ENCODE measurements at regions not wholly inside any gene's neighbourhood (a gene's known extent, or its start where the extent isn't known, plus 50 kb on each side); places are given as distances from the start of the nearest gene placed in this dataset.

DNA sequence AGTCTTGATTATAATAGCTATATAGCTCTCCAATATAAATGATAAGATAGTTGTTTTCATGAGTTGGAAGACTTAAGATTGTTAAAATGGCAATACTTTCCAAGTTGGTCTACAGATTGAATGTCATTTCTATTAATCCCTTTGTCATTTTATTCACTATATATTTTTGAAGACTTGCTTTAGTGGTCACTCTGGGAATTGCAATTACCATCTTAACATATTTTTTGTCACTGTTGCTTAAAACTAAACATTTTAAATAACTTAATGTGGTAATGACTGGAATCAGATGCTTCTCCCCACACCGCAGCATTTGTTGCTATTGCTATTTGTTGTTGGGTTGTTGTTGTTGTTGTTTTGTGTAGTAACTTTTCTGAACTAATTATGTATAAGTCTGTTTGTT is 1592.9 kb downstream of the MRPL39 start:
- ATAC-seq (no peak), DNase-seq (no peak)
- intact Hi-C loops (cut with DNase I), result no loop called here
- Histone ChIP-seq H3K4me1 (no peaks in the 10 kb centered on the region), H3K36me3 (no peaks in the 10 kb centered on the region), H3K9me3 (no peaks in the 10 kb centered on the region), H3K27me3 (no peaks in the 10 kb centered on the region), H3K4me3 (no peak overlapping the region), H3K27ac (no peak overlapping the region)
- TF ChIP-seq, protein P1, sequence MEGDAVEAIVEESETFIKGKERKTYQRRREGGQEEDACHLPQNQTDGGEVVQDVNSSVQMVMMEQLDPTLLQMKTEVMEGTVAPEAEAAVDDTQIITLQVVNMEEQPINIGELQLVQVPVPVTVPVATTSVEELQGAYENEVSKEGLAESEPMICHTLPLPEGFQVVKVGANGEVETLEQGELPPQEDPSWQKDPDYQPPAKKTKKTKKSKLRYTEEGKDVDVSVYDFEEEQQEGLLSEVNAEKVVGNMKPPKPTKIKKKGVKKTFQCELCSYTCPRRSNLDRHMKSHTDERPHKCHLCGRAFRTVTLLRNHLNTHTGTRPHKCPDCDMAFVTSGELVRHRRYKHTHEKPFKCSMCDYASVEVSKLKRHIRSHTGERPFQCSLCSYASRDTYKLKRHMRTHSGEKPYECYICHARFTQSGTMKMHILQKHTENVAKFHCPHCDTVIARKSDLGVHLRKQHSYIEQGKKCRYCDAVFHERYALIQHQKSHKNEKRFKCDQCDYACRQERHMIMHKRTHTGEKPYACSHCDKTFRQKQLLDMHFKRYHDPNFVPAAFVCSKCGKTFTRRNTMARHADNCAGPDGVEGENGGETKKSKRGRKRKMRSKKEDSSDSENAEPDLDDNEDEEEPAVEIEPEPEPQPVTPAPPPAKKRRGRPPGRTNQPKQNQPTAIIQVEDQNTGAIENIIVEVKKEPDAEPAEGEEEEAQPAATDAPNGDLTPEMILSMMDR (IDR thresholded peaks at IDR 0.05), result no peak

GRCh38 chr21:24011087-24011486 is 1596.2 kb downstream of the MRPL39 start:
- no peak for ATAC-seq
- intact Hi-C loops (cut with DNase I), result no loop called here
- TF ChIP-seq, protein P1 (IDR thresholded peaks at IDR 0.05), result no peak

DNA sequence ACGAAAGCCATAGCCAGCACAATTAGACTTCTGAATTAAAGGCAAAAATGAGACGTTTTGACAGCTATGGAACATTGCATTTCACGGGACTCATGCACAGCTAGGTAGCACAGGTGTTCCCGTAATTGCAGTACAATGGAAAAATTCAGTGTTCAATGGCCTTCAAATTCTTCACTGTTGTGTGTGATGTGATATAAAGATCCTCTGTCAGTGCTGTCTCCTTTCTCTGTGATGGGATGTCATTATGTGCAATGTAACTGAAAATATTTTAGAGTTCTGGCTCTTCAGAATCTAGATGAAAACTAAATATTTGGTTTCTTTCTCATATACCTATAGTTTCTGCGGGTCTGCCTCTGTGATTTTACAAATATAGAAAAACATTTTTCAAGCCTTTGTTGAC is 1599.7 kb downstream of the MRPL39 start:
- no peak for DNase-seq
- Histone ChIP-seq H3K36me3 (no peaks in the 10 kb centered on the region), H3K27ac (no peak overlapping the region), H3K9me3 (no peaks in the 10 kb centered on the region), H3K27me3 (no peaks in the 10 kb centered on the region), H3K4me3 (no peak overlapping the region), H3K4me1 (no peaks in the 10 kb centered on the region)
- no peak for ATAC-seq
- intact Hi-C loops (cut with DNase I), result no loop called here
- TF ChIP-seq, protein P1 (IDR thresholded peaks at IDR 0.05), result no peak

More at GRCh38 chr21:24011087-24011486, 1596.2 kb downstream of the MRPL39 start:
- no peaks in the 10 kb centered on the region for H3K36me3 ChIP-seq
- H3K9me3 ChIP-seq, result no peaks in the 10 kb centered on the region
- H3K27me3 ChIP-seq, result no peaks in the 10 kb centered on the region
- H3K4me3 ChIP-seq, result no peak overlapping the region
- H3K27ac ChIP-seq, result no peak overlapping the region
- DNase-seq, result no peak
- no peaks in the 10 kb centered on the region for H3K4me1 ChIP-seq

DNA sequence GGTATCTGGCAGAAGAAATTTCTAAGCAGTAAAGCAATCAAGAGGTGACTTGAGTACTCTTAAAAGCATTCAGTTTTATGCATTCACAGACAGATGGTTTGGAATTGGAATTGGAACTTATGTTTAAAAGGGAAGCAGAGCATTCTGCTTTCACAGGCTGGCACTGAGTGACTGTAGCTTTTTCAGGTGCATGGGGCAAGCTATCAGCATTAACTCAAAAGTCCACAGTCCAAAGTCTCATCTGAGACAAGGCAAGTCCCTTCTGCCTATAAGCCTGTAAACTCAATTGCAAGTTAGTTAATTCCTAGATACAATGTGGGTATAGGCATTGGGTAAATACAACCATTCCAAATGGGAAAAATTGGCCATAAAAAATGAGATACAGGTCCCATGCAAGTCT is 1620.3 kb downstream of the MRPL39 start:
- H3K27ac ChIP-seq, result no peak overlapping the region
- H3K27me3 ChIP-seq, result peaks cover 0 to 17% of the 10 kb centered on the region in 2 donors
- DNase-seq, result no peak
- TF ChIP-seq, protein P1 (IDR thresholded peaks at IDR 0.05), result no peak
- H3K36me3 ChIP-seq, result no peaks in the 10 kb centered on the region
- no peak overlapping the region for H3K4me3 ChIP-seq
- H3K9me3 ChIP-seq, result peaks cover 0 to 11% of the 10 kb centered on the region in 2 donors
- H3K4me1 ChIP-seq, result no peaks in the 10 kb centered on the region
- ATAC-seq, result no peak
- intact Hi-C loops (cut with DNase I), result no loop called here

GRCh38 chr21:23986214-23986613 is 1621.1 kb downstream of the MRPL39 start:
- Histone ChIP-seq H3K27ac (no peak overlapping the region), H3K4me1 (no peaks in the 10 kb centered on the region), H3K4me3 (no peak overlapping the region), H3K27me3 (peaks cover 0 to 25% of the 10 kb centered on the region in 2 donors), H3K36me3 (no peaks in the 10 kb centered on the region), H3K9me3 (peaks cover 0 to 11% of the 10 kb centered on the region in 2 donors)
- intact Hi-C loops (cut with DNase I), result no loop called here
- ATAC-seq (no peak), DNase-seq (no peak)
- TF ChIP-seq, protein P1 (IDR thresholded peaks at IDR 0.05), result no peak
